Endothelial cell of umbilical vein (primary cell): ENCODE measurements at regions not wholly inside any gene's neighbourhood (a gene's known extent, or its start where the extent isn't known, plus 50 kb on each side); places are given as distances from the start of the nearest gene placed in this dataset.

Source experiments
- BruUV-seq: library from RNA; stranded (reverse); fragments of 400-500 nt; replicated peaks from 2 replicates; lab custom pipeline; 2021; lab: Mats Ljungman, UMichigan
- CTCF ChIA-PET: fragments of 300-600, 350-600 bp; sonication (Branson Sonifier 250); formaldehyde crosslinking; loops from one replicate; lab custom pipeline; 2021; ENCODE audit warnings: antibody characterized with exemption, inconsistent platforms; lab: Charles Lee
- POLR2A ChIA-PET: fragments of 300-600, 350-600 bp; sonication (Branson Sonifier 250); formaldehyde crosslinking; loops from one replicate; lab custom pipeline; 2021; ENCODE audit warnings: antibody characterized with exemption, inconsistent platforms; lab: Charles Lee
- DNase-seq: peaks from one replicate; pipeline ENCODE4 v3.0.0-alpha.2; 2011; ENCODE audit warnings: low read depth, low spot score
- FAIRE-seq: peaks from 2 replicates; lab custom pipeline; 2011; peaks lifted over from hg19 to GRCh38; lab: Jason Lieb, UNC
- H2AFZ ChIP-seq: 2 replicates; pipeline ENCODE4 v1.6.0; 2012; ENCODE audit warnings: low read depth, low read length, control low read depth, inconsistent platforms
- H3K27ac ChIP-seq: 2 replicates; pipeline ENCODE4 v1.5.1; 2011; ENCODE audit warnings: low read depth, mild to moderate bottlenecking, control low read depth, low read length, moderate library complexity; ENCODE audit not compliant: insufficient read depth
- H3K27me3 ChIP-seq, 2 experiments: 2 replicates each; pipeline versions ENCODE4 v1.6.0 to v1.6.1; 2011; ENCODE audit warnings: low read length in 2 of 2, mixed read lengths in 1 of 2; ENCODE audit not compliant: control insufficient read depth in 2 of 2, insufficient read depth in 2 of 2
- H3K36me3 ChIP-seq, 2 experiments: 2 replicates in 1 of 2; 3 replicates in 1 of 2; pipeline ENCODE4 v1.5.1; 2011; ENCODE audit warnings: low read length in 2 of 2, mild to moderate bottlenecking in 1 of 2, moderate library complexity in 1 of 2; ENCODE audit not compliant: control insufficient read depth in 2 of 2, insufficient read depth in 2 of 2; ENCODE audit errors: extremely low read depth in 1 of 2
- H3K4me1 ChIP-seq: 3 replicates; pipeline ENCODE4 v1.5.1; 2011; ENCODE audit warnings: mild to moderate bottlenecking, low read length; ENCODE audit not compliant: control insufficient read depth, insufficient read depth; ENCODE audit errors: extremely low read depth
- H3K4me2 ChIP-seq: 2 replicates; pipeline ENCODE4 v1.6.1; 2011; ENCODE audit warnings: low read length, control low read depth, mixed read lengths; ENCODE audit not compliant: insufficient read depth
- H3K4me3 ChIP-seq, 3 experiments: fragments of 200-600 bp in 1 of 3; sonication (generic), shearing (Covaris generic) in 1 of 3; replicated peaks in 1 of 3; 2 replicates each; pipeline ENCODE4 v1.5.1; 2011 to 2016; ENCODE audit warnings: control low read depth in 3 of 3, low read length in 3 of 3, mild to moderate bottlenecking in 2 of 3, inconsistent platforms in 1 of 3, low read depth in 1 of 3, moderate library complexity in 1 of 3; ENCODE audit not compliant: insufficient read depth in 1 of 3
- H3K79me2 ChIP-seq: 2 replicates; pipeline ENCODE4 v1.6.0; 2012; ENCODE audit warnings: low read length, inconsistent platforms; ENCODE audit not compliant: control insufficient read depth, insufficient read depth
- H3K9ac ChIP-seq: replicated peaks from 2 replicates; pipeline ENCODE3; 2011; ENCODE audit warnings: low read length, control low read depth; ENCODE audit not compliant: insufficient read depth; ENCODE audit errors: extremely low read depth
- H3K9me1 ChIP-seq: replicated peaks from 3 replicates; pipeline ENCODE4 v1.6.0; 2011; ENCODE audit warnings: mild to moderate bottlenecking, low read length; ENCODE audit not compliant: control insufficient read depth, insufficient read depth; ENCODE audit errors: extremely low read depth
- H3K9me3 ChIP-seq: replicated peaks from 2 replicates; pipeline ENCODE4 v1.5.1; 2012; ENCODE audit warnings: low read length, inconsistent platforms; ENCODE audit not compliant: control insufficient read depth, insufficient read depth
- H4K20me1 ChIP-seq: replicated peaks from 2 replicates; pipeline ENCODE3; 2011; ENCODE audit warnings: mild to moderate bottlenecking, low read length; ENCODE audit not compliant: control insufficient read depth, insufficient read depth; ENCODE audit errors: extremely low read depth
- CTCF ChIP-seq, 2 donors: IDR thresholded peaks; 1 replicate in 1 of 2; 2 replicates in 1 of 2; pipeline ENCODE4 v1.5.1; 2011; ENCODE audit warnings: low read length in 2 of 2, mild to moderate bottlenecking in 2 of 2, moderate library complexity in 2 of 2, control low read depth in 1 of 2, inconsistent platforms in 1 of 2, low read depth in 1 of 2; ENCODE audit not compliant: insufficient read depth in 1 of 2; ENCODE audit errors: extremely low read depth in 1 of 2
- JUN ChIP-seq: IDR thresholded peaks from 2 replicates; pipeline ENCODE4 v1.6.1; 2011; ENCODE audit warnings: borderline replicate concordance, low read depth; ENCODE audit not compliant: insufficient read length, insufficient read depth
- MYC ChIP-seq: IDR thresholded peaks from one replicate; pipeline ENCODE4 v1.6.1; 2011; ENCODE audit warnings: mild to moderate bottlenecking, low read depth, low read length
- dilution Hi-C: fragments of 300-500 bp; cut with MboI; formaldehyde crosslinking; loops from one replicate; pipeline ENCODE4 v1.15.0; 2019; ENCODE audit warnings: low sequenced_read_pairs; ENCODE audit not compliant: extremely low pct_ligation_motif_present
- intact Hi-C: fragments of 100-400 bp; cut with micrococcal nuclease; formaldehyde crosslinking; loops from one replicate; pipeline ENCODE4 v1.10.0; 2022

GRCh38 chr2:16014802-16015201 is 74.5 kb downstream of the MYCN start:
- DNase-seq (no peak), FAIRE-seq (no peak)
- H3K4me3 ChIP-seq = no peak overlapping the region
- peaks cover 0 to 3% of the 10 kb centered on the region in 2 experiments for H3K27me3 ChIP-seq
- POLR2A ChIA-PET = no interaction called here
- H4K20me1 ChIP-seq = no peaks in the 10 kb centered on the region
- no peaks in the 10 kb centered on the region for H3K4me1 ChIP-seq
- no peak overlapping the region for H2AFZ ChIP-seq
- no peaks in the 10 kb centered on the region for H3K9me1 ChIP-seq
- intact Hi-C loops (no loop called here), dilution Hi-C loops (no loop called here)
- H3K79me2 ChIP-seq = no peaks in the 10 kb centered on the region
- no peak overlapping the region for H3K9ac ChIP-seq
- TF ChIP-seq CTCF (IDR thresholded peaks at IDR 0.05; ENCODE audit: extremely low read depth in 1 of 2, insufficient read depth in 1 of 2, low read depth in 1 of 2, low read length in 2 of 2) (no peak), MYC (no peak)
- no peaks in the 10 kb centered on the region for H3K36me3 ChIP-seq
- CTCF ChIA-PET = no interaction called here
- no peaks in the 10 kb centered on the region for H3K9me3 ChIP-seq
- no peak overlapping the region for H3K4me2 ChIP-seq
- no peak overlapping the region for H3K27ac ChIP-seq
- BruUV-seq = no TSS peak

- peaks cover 0 to 3% of the 10 kb centered on the region in 2 experiments for H3K27me3 ChIP-seq
- H3K79me2 ChIP-seq = no peaks in the 10 kb centered on the region
- intact Hi-C loops = no loop called here
- no peak for FAIRE-seq
- TF ChIP-seq CTCF (IDR thresholded peaks at IDR 0.05; ENCODE audit: extremely low read depth in 1 of 2, insufficient read depth in 1 of 2, low read depth in 1 of 2, low read length in 2 of 2) (no peak), JUN (no peak)
- no peak for DNase-seq
- no peaks in the 10 kb centered on the region for H3K9me3 ChIP-seq
- no peak overlapping the region for H3K27ac ChIP-seq
- H3K4me1 ChIP-seq = no peaks in the 10 kb centered on the region
- no peaks in the 10 kb centered on the region for H3K36me3 ChIP-seq
- no peak overlapping the region for H3K4me3 ChIP-seq
- H3K9me1 ChIP-seq = no peaks in the 10 kb centered on the region
- dilution Hi-C loops = no loop called here
- no peak overlapping the region for H2AFZ ChIP-seq
- POLR2A ChIA-PET = no interaction called here
- no peaks in the 10 kb centered on the region for H4K20me1 ChIP-seq
- no peak overlapping the region for H3K9ac ChIP-seq
- no TSS peak for BruUV-seq
- CTCF ChIA-PET = no interaction called here
- no peak overlapping the region for H3K4me2 ChIP-seq
Measured at GRCh38 chr2:16014041-16014787, 73.9 kb downstream of the MYCN start.
